ENCODE measurements at regions not wholly inside any gene's neighbourhood (a gene's known extent, or its start where the extent isn't known, plus 50 kb on each side); places are given as distances from the start of the nearest gene placed in this dataset.

- Histone ChIP-seq H3K27ac (ENCODE audit: low read length) (no peak overlapping the region), H3K9me3 (ENCODE audit: control insufficient read depth, insufficient read depth, low read depth, low read length) (no peaks in the 10 kb centered on the region), H3K4me3 (ENCODE audit: low read depth in 2 of 2, low read length in 2 of 2) (no peak overlapping the region), H3K36me3 (ENCODE audit: control insufficient read depth, insufficient read depth, low read length) (no peaks in the 10 kb centered on the region), H3K4me1 (ENCODE audit: control insufficient read depth, insufficient read depth, low read length) (no peaks in the 10 kb centered on the region), H3K27me3 (ENCODE audit: control insufficient read depth, insufficient read depth, low read length) (no peaks in the 10 kb centered on the region)
- CTCF ChIA-PET: no interaction called here
- TF ChIP-seq REST (IDR thresholded peaks at IDR 0.05; ENCODE audit: insufficient read depth in 1 of 2, low read depth in 2 of 2, low read length in 1 of 2) (no peak), CTCF (IDR thresholded peaks at IDR 0.05) (no peak), SIN3A (IDR thresholded peaks at IDR 0.05; ENCODE audit: borderline replicate concordance, insufficient read depth, low read depth, low read length) (no peak), TCF7L2 (IDR thresholded peaks at IDR 0.05; ENCODE audit: low read depth, low read length) (no peak), POLR2AphosphoS5 (IDR thresholded peaks at IDR 0.05; ENCODE audit: low read depth, low read length) (no peak)
- ATAC-seq (no peak), DNase-seq (ENCODE audit: low read depth, low spot score) (no peak)
- in situ Hi-C loops (cut with HindIII; ENCODE audit: low pct_unique_long_range_greater_than_20kb, low sequenced_read_pairs) (no loop called here), intact Hi-C loops (cut with micrococcal nuclease; ENCODE audit: unreplicated experiment) (no loop called here)
- BruUV-seq (replicated peaks): no TSS peak
- POLR2A ChIA-PET: no interaction called here
Observed at GRCh38 chr12:17334784-17335183, 728.8 kb upstream of the LMO3 start.

GRCh38 chr12:17333287-17333686 is 727.3 kb upstream of the LMO3 start:
- Histone ChIP-seq H3K4me1 (ENCODE audit: control insufficient read depth, insufficient read depth, low read length) (no peaks in the 10 kb centered on the region), H3K4me3 (ENCODE audit: low read depth in 2 of 2, low read length in 2 of 2) (no peak overlapping the region), H3K9me3 (ENCODE audit: control insufficient read depth, insufficient read depth, low read depth, low read length) (no peaks in the 10 kb centered on the region), H3K27ac (ENCODE audit: low read length) (no peak overlapping the region), H3K36me3 (ENCODE audit: control insufficient read depth, insufficient read depth, low read length) (no peaks in the 10 kb centered on the region), H3K27me3 (ENCODE audit: control insufficient read depth, insufficient read depth, low read length) (no peaks in the 10 kb centered on the region)
- ATAC-seq (no peak), DNase-seq (ENCODE audit: low read depth, low spot score) (no peak)
- TF ChIP-seq POLR2AphosphoS5 (IDR thresholded peaks at IDR 0.05; ENCODE audit: low read depth, low read length) (no peak), REST (IDR thresholded peaks at IDR 0.05; ENCODE audit: insufficient read depth in 1 of 2, low read depth in 2 of 2, low read length in 1 of 2) (no peak), CTCF (IDR thresholded peaks at IDR 0.05) (no peak), SIN3A (IDR thresholded peaks at IDR 0.05; ENCODE audit: borderline replicate concordance, insufficient read depth, low read depth, low read length) (no peak), TCF7L2 (IDR thresholded peaks at IDR 0.05; ENCODE audit: low read depth, low read length) (no peak)
- CTCF ChIA-PET: no interaction called here
- intact Hi-C loops (cut with micrococcal nuclease; ENCODE audit: unreplicated experiment) (no loop called here), in situ Hi-C loops (cut with HindIII; ENCODE audit: low pct_unique_long_range_greater_than_20kb, low sequenced_read_pairs) (no loop called here)
- BruUV-seq (replicated peaks): no TSS peak
- POLR2A ChIA-PET: no interaction called here

All from Panc1 (cell line).